ENCODE measurements at regions not wholly inside any gene's neighbourhood (a gene's known extent, or its start where the extent isn't known, plus 50 kb on each side); places are given as distances from the start of the nearest gene placed in this dataset.

DNA sequence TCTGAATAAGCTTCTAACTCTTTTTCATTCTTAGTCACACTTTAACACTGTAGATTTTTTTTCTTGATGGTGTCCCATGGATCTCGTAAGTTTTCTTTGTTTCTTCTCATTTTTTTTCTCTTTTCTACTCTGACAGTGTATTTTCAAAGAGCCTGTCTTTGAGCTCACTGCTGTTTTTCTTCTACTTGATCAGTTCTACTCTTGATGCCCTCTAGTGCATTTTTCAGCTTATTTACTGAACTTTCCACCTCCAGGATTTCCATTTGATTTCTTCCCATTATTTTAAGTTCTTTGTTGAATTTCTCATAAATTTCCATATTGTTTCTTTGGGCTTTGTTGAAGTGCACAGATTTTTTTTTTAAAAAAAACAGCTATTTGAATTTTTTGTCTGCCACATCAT, 2641.1 kb upstream of the DEFB115 start:
- TF ChIP-seq, protein P1, sequence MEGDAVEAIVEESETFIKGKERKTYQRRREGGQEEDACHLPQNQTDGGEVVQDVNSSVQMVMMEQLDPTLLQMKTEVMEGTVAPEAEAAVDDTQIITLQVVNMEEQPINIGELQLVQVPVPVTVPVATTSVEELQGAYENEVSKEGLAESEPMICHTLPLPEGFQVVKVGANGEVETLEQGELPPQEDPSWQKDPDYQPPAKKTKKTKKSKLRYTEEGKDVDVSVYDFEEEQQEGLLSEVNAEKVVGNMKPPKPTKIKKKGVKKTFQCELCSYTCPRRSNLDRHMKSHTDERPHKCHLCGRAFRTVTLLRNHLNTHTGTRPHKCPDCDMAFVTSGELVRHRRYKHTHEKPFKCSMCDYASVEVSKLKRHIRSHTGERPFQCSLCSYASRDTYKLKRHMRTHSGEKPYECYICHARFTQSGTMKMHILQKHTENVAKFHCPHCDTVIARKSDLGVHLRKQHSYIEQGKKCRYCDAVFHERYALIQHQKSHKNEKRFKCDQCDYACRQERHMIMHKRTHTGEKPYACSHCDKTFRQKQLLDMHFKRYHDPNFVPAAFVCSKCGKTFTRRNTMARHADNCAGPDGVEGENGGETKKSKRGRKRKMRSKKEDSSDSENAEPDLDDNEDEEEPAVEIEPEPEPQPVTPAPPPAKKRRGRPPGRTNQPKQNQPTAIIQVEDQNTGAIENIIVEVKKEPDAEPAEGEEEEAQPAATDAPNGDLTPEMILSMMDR (IDR thresholded peaks at IDR 0.05), result no peak
- TF ChIP-seq EZH2 (IDR thresholded peaks at IDR 0.05) (no peak), EZH2phosphoT487 (IDR thresholded peaks at IDR 0.05) (no peak)

Data from neural progenitor cell (in vitro differentiated cells).